NCI-H524 treated with DMSO at 0.1 percent for 48 hours (cell line): ENCODE measurements at regions not wholly inside any gene's neighbourhood (a gene's known extent, or its start where the extent isn't known, plus 50 kb on each side); places are given as distances from the start of the nearest gene placed in this dataset.

Experiments
- DNase-seq: peaks from one replicate; lab custom pipeline; 2025; lab: John Stamatoyannopoulos, UW

DNA sequence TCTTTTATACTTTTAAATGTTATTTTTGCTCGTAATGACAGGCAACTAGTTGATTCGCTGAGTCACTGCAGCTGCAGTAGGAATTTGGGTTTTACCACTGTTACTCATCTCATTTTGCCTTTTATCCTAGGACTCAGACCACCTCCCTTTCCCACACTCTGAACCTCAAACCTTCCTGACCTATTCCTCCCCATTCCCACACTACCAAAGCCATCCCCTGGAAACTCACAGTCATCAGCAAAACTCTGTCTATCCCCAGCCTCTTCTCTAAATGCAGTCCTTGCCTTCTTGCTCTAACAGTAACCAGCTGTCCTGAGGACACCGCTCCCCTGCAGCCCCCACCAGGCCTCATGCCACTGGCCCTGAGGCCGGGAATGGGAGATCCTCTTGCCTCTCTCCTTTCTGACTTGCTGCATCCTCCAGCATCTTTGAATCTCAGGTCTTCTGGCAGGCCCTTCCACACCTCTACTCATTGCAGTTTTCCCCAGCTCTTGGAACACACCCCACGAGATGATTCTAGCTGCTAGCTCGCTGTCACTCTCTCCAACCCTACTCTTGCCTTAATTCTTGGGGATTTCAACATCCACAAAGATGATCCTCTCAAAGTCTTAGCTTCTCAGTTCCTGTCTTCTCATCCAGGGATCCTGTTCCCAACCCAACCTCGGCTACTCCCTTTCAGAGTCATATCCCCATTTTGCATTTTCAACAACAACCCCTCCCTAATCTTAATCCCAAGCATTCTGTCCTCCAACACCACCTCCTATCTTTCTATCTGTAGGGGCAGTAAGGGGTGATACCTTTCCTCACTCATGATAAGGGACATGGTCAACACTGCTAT lies 55.9 kb upstream of the C3orf80 start:
- DNase-seq: no peak

DNA sequence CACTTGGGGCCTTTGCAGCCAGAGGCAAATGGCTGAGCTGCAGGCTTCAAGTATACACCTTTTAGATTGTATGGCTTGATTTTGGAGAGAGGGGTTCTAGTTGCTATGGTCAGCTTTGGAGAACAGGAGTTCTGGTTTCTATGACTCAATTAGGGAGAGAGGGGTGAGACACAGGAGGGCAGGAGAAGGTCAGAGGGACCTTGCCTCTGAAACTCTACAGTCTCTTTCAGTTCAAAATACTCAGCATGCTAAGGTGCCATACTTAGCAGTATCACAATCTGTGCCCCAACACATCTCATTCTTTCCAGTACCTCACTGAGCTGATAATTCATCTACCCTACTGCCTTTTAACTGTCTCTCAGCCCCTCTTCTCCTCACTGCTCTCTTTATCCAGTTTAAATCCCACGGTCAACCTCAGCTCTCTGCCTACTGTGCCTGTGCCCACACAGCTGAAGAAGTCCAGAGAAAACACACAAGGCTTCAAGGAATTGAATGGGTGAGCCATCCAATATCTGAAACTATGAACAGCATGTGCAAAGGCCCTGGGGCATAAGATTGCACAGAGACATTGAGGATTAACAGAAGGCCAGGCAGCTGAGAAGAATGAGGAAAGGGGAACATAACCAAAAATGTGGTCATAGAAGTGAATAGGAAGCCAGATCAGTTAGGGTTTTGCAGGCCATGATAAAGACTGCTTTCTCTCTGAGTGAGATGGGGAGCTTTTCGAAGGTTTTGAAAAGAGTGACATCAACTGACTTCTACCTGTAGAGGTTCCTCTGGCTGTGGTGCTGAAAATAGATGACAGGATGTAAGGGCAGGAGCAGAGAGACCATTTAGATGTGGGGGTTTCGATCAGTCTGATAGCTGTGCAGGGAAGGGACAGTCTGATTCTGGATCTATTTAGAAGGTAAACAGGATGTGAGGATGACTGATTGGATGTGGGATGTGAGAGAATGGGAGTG lies 54.5 kb upstream of the C3orf80 start:
- DNase-seq: no peak

DNA sequence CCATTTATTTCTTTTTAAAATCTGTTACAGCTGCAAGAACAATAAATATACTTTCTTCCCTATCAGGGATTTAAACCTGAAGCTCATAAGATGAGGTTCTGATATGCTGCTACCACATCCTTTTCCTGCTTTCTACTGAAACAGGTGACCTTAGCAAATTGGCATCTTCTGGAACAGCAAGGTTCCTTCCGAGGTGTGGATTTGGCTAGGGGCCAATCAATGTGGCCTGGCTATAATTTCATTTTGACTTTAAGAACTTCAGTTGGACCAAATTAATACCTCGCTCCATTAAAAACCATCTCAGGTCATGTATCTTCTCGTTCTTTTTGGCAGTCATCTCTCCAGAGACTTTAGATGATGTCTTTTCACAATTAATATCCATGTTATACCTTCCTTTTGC lies 53.4 kb upstream of the C3orf80 start:
- DNase-seq: no peak

DNA sequence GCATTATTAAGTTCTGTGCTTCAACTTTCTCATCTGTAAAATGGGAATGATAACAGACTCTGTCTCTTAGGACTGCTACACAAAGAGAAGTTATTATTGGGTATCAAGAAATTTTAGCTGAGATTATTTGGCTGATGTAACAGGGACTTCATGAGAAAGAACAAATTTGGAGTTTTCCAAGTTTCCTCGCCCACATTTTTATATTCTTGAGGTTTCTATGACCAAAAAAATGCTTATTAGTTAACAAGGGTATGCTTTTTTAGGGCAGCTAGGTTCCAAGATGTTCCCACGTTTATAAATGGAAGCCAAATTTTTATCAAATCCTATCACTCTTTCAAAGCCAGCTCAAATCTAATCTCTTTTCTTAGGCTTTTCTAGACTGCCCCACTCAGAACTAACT lies 50.6 kb upstream of the C3orf80 start:
- no peak for DNase-seq
